Inflammatory macrophage treated with lipopolysaccharide for 1 hour (primary cell): ENCODE measurements at regions not wholly inside any gene's neighbourhood (a gene's known extent, or its start where the extent isn't known, plus 50 kb on each side); places are given as distances from the start of the nearest gene placed in this dataset.

Source experiments
- DNase-seq, 2 donors: peaks; one replicate each; pipeline ENCODE4 v3.0.0-alpha.2; 2020 to 2022

DNA sequence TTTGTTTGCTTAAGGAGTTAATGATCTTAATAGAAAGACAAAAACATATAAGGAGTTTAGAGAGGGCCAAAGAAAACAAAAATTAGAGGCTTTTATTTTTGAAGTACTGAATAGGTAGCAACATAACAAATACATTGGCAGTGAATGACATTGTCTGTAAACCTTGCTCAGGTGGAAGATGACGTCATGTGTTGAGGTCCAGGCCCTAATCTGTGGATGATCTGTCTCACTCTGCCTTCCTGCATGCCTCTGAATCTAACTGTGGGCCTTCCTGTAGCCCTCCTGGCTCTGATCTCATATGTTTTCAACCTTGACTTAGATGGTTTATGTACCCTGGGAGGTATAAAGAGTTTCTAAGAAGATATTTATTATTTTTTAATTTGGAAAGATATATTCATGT is 58.1 kb upstream of the DYNAP start:
- no peak for DNase-seq
